ENCODE measurements at regions not wholly inside any gene's neighbourhood (a gene's known extent, or its start where the extent isn't known, plus 50 kb on each side); places are given as distances from the start of the nearest gene placed in this dataset.
A peak's percentile ranks its signal among the peaks of the same experiment; 100 is the strongest.

GRCh38 chr2:216761809-216762208 lies 66.5 kb upstream of the IGFBP5 start:
- Histone ChIP-seq H3K4me1 (ENCODE audit: insufficient read depth) (peaks cover 11% of the 10 kb centered on the region), H3K27ac (peak overlapping the region in 1 of 2 donors; percentile 54), H3K36me3 (no peaks in the 10 kb centered on the region), H3K27me3 (no peaks in the 10 kb centered on the region), H3K4me3 (no peak overlapping the region), H3K9me3 (no peaks in the 10 kb centered on the region)
- no peak for TF ChIP-seq EP300 (IDR thresholded peaks at IDR 0.05)
- TF ChIP-seq CTCF (IDR thresholded peaks at IDR 0.05) = no peak
- no peak for TF ChIP-seq POLR2A (IDR thresholded peaks at IDR 0.05)
- intact Hi-C loops (cut with DNase I) = no loop called here
- no peak for DNase-seq
- WGBS, 3 donors = 88 to 92% (median 91%) methylated on average over 3 of the region's 3 CpGs

- 5 to 11% (median 10%) methylated on average over 1 of the region's 1 CpG for WGBS, 3 donors
- intact Hi-C loops (cut with DNase I) = no loop called here
- DNase-seq = no peak
- Histone ChIP-seq H3K4me1 (ENCODE audit: insufficient read depth) (peaks cover 8% of the 10 kb centered on the region), H3K4me3 (no peak overlapping the region), H3K9me3 (no peaks in the 10 kb centered on the region), H3K36me3 (no peaks in the 10 kb centered on the region), H3K27me3 (no peaks in the 10 kb centered on the region), H3K27ac (peak overlapping the region in 1 of 2 donors; percentile 54)
- no peak for TF ChIP-seq POLR2A (IDR thresholded peaks at IDR 0.05)
- no peak for TF ChIP-seq EP300 (IDR thresholded peaks at IDR 0.05)
- TF ChIP-seq CTCF (IDR thresholded peaks at IDR 0.05) = no peak
These were observed 65.8 kb upstream of the IGFBP5 start for GRCh38 chr2:216761133-216761532.

- WGBS, 3 donors = 73 to 83% (median 82%) methylated on average over 8 of the region's 8 CpGs
- H3K27ac ChIP-seq = no peak overlapping the region
- intact Hi-C loops (cut with DNase I) = no loop called here
These were observed 63.2 kb upstream of the IGFBP5 start for GRCh38 chr2:216758256-216759155.

GRCh38 chr2:216757532-216757931 lies 62.2 kb upstream of the IGFBP5 start:
- intact Hi-C loops (cut with DNase I) = no loop called here
- Histone ChIP-seq H3K27ac (no peak overlapping the region), H3K27me3 (no peaks in the 10 kb centered on the region), H3K36me3 (no peaks in the 10 kb centered on the region), H3K4me1 (ENCODE audit: insufficient read depth) (peaks cover 2% of the 10 kb centered on the region), H3K9me3 (no peaks in the 10 kb centered on the region), H3K4me3 (no peak overlapping the region)
- 38 to 57% (median 50%) methylated on average over 4 of the region's 4 CpGs for WGBS, 3 donors
- no peak for DNase-seq
- TF ChIP-seq EP300 (IDR thresholded peaks at IDR 0.05) = no peak
- TF ChIP-seq CTCF (IDR thresholded peaks at IDR 0.05) = no peak
- TF ChIP-seq POLR2A (IDR thresholded peaks at IDR 0.05) = no peak

More at GRCh38 chr2:216758256-216759155, 63.2 kb upstream of the IGFBP5 start:
- H3K4me3 ChIP-seq = no peak overlapping the region
- H3K9me3 ChIP-seq = no peaks in the 10 kb centered on the region
- DNase-seq = no peak
- peaks cover 2% of the 10 kb centered on the region for H3K4me1 ChIP-seq (ENCODE audit: insufficient read depth)
- H3K36me3 ChIP-seq = no peaks in the 10 kb centered on the region
- TF ChIP-seq CTCF (IDR thresholded peaks at IDR 0.05) = no peak
- no peak for TF ChIP-seq EP300 (IDR thresholded peaks at IDR 0.05)
- no peak for TF ChIP-seq POLR2A (IDR thresholded peaks at IDR 0.05)
- H3K27me3 ChIP-seq = no peaks in the 10 kb centered on the region
